ENCODE measurements at regions not wholly inside any gene's neighbourhood (a gene's known extent, or its start where the extent isn't known, plus 50 kb on each side); places are given as distances from the start of the nearest gene placed in this dataset.

DNA sequence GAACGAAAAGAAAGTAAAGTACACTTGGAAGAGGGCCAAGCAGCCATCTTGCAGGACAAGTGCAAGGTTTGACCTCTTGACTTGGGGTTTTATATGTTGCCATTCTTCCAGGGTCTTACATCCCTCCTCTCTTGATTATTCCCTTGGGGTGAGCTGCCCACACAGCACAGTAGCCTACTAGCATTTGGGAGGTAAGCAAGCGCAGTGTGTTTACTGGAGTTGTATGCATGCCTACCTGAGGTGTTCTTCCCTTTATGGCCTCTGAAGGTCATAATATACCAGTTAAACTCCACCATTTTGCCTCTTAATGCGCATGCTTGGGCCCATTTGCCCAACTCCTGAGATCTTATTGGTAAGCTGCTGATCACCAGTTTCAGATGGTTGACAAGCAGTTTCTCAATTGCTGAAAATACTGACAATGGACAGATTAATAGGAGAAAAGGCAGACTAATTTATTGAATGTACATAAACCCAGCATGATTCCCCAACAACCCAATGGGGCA, 173.8 kb upstream of the SLC30A5 start:
- no peak overlapping the region for H3K27ac ChIP-seq (ENCODE audit: low read depth in 1 of 2, low read length in 2 of 2)
- CTCF ChIA-PET = no interaction called here
- DNase-seq = no peak
- Mint-ChIP-seq H3K27me3 (peaks cover 4% of the 10 kb centered on the region), H3K4me3 (no peak overlapping the region), H3K9me3 (peaks cover 3% of the 10 kb centered on the region), H3K4me1 (ENCODE audit: low read depth) (no peaks in the 10 kb centered on the region), H3K36me3 (ENCODE audit: low read depth) (no peaks in the 10 kb centered on the region), H3K27ac (no peak overlapping the region)
- no peaks in the 10 kb centered on the region for H3K27me3 ChIP-seq (ENCODE audit: control insufficient read depth in 1 of 2, insufficient read depth in 2 of 2, low read length in 2 of 2)
- TF ChIP-seq, protein P1, sequence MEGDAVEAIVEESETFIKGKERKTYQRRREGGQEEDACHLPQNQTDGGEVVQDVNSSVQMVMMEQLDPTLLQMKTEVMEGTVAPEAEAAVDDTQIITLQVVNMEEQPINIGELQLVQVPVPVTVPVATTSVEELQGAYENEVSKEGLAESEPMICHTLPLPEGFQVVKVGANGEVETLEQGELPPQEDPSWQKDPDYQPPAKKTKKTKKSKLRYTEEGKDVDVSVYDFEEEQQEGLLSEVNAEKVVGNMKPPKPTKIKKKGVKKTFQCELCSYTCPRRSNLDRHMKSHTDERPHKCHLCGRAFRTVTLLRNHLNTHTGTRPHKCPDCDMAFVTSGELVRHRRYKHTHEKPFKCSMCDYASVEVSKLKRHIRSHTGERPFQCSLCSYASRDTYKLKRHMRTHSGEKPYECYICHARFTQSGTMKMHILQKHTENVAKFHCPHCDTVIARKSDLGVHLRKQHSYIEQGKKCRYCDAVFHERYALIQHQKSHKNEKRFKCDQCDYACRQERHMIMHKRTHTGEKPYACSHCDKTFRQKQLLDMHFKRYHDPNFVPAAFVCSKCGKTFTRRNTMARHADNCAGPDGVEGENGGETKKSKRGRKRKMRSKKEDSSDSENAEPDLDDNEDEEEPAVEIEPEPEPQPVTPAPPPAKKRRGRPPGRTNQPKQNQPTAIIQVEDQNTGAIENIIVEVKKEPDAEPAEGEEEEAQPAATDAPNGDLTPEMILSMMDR (IDR thresholded peaks at IDR 0.05) = no peak
- H3K9me3 ChIP-seq (ENCODE audit: control insufficient read depth in 1 of 2, insufficient read depth in 1 of 2, low read length in 2 of 2) = peaks cover 3 to 15% of the 10 kb centered on the region in 2 experiments
- no peak overlapping the region for H3K4me3 ChIP-seq (ENCODE audit: low read length)
- POLR2A ChIA-PET = no interaction called here
- H3K36me3 ChIP-seq (ENCODE audit: insufficient read depth, low read length) = no peaks in the 10 kb centered on the region
- H3K4me1 ChIP-seq (ENCODE audit: insufficient read depth, low read length) = no peaks in the 10 kb centered on the region
- ATAC-seq (ENCODE audit: poor library complexity) = no peak
- intact Hi-C loops (cut with DNase I, micrococcal nuclease) = no loop called here

GRCh38 chr5:68920888-68921287, 172.9 kb upstream of the SLC30A5 start:
- H3K4me3 ChIP-seq (ENCODE audit: low read length) = no peak overlapping the region
- ATAC-seq (ENCODE audit: poor library complexity) (no peak), DNase-seq (no peak)
- POLR2A ChIA-PET = no interaction called here
- H3K27ac ChIP-seq (ENCODE audit: low read depth in 1 of 2, low read length in 2 of 2) = no peak overlapping the region
- no peaks in the 10 kb centered on the region for H3K36me3 Mint-ChIP-seq (ENCODE audit: low read depth)
- TF ChIP-seq, protein P1 (IDR thresholded peaks at IDR 0.05) = no peak
- CTCF ChIA-PET = no interaction called here
- H3K9me3 Mint-ChIP-seq = peaks cover 3% of the 10 kb centered on the region
- H3K27me3 ChIP-seq (ENCODE audit: control insufficient read depth in 1 of 2, insufficient read depth in 2 of 2, low read length in 2 of 2) = no peaks in the 10 kb centered on the region
- H3K27ac Mint-ChIP-seq = no peak overlapping the region
- H3K9me3 ChIP-seq (ENCODE audit: control insufficient read depth in 1 of 2, insufficient read depth in 1 of 2, low read length in 2 of 2) = peaks cover 3 to 15% of the 10 kb centered on the region in 2 experiments
- no peaks in the 10 kb centered on the region for H3K36me3 ChIP-seq (ENCODE audit: insufficient read depth, low read length)
- no peak overlapping the region for H3K4me3 Mint-ChIP-seq
- H3K27me3 Mint-ChIP-seq = peaks cover 4% of the 10 kb centered on the region
- no peaks in the 10 kb centered on the region for H3K4me1 ChIP-seq (ENCODE audit: insufficient read depth, low read length)
- H3K4me1 Mint-ChIP-seq (ENCODE audit: low read depth) = no peaks in the 10 kb centered on the region
- intact Hi-C loops (cut with DNase I, micrococcal nuclease) = no loop called here

GRCh38 chr5:68922172-68922987, 171.4 kb upstream of the SLC30A5 start:
- peaks cover 3% of the 10 kb centered on the region for H3K9me3 Mint-ChIP-seq
- ChIA-PET POLR2A (no interaction called here), CTCF (no interaction called here)
- peaks cover 4% of the 10 kb centered on the region for H3K27me3 Mint-ChIP-seq
- Histone ChIP-seq H3K36me3 (ENCODE audit: insufficient read depth, low read length) (no peaks in the 10 kb centered on the region), H3K4me3 (ENCODE audit: low read length) (no peak overlapping the region), H3K27ac (ENCODE audit: low read depth in 1 of 2, low read length in 2 of 2) (no peak overlapping the region), H3K9me3 (ENCODE audit: control insufficient read depth in 1 of 2, insufficient read depth in 1 of 2, low read length in 2 of 2) (peaks cover 3 to 15% of the 10 kb centered on the region in 2 experiments), H3K27me3 (ENCODE audit: control insufficient read depth in 1 of 2, insufficient read depth in 2 of 2, low read length in 2 of 2) (no peaks in the 10 kb centered on the region), H3K4me1 (ENCODE audit: insufficient read depth, low read length) (no peaks in the 10 kb centered on the region)
- H3K4me3 Mint-ChIP-seq = no peak overlapping the region
- TF ChIP-seq, protein P1 (IDR thresholded peaks at IDR 0.05) = no peak
- DNase-seq (no peak), ATAC-seq (ENCODE audit: poor library complexity) (no peak)
- H3K4me1 Mint-ChIP-seq (ENCODE audit: low read depth) = no peaks in the 10 kb centered on the region
- no peak overlapping the region for H3K27ac Mint-ChIP-seq
- intact Hi-C loops (cut with DNase I, micrococcal nuclease) = no loop called here
- H3K36me3 Mint-ChIP-seq (ENCODE audit: low read depth) = no peaks in the 10 kb centered on the region

Measured in CD4-positive, alpha-beta T cell (primary cell).